Stomach (tissue), 8 donors: ENCODE measurements at regions not wholly inside any gene's neighbourhood (a gene's known extent, or its start where the extent isn't known, plus 50 kb on each side); places are given as distances from the start of the nearest gene placed in this dataset.

Experiments
- DNase-seq, 2 donors: peaks; one replicate each; pipeline versions ENCODE4 v3.0.0 to v3.0.0-alpha.2; 2013 to 2019
- H3K27ac ChIP-seq, 5 donors: fragments of 200-600 bp in 4 of 5; sonication (generic) in 4 of 5; one replicate each; pipeline ENCODE4 v1.5.1; 2013 to 2019; ENCODE audit warnings: mild to moderate bottlenecking in 1 of 5, moderate library complexity in 1 of 5
- H3K27me3 ChIP-seq, 3 donors: fragments of 200-600 bp; sonication (generic); one replicate each; pipeline ENCODE4 v1.5.1; 2017 to 2019; ENCODE audit warnings: mixed run types in 1 of 3
- H3K36me3 ChIP-seq, 4 donors: fragments of 200-600 bp; sonication (generic); 1 replicate in 3 of 4; 2 replicates in 1 of 4; pipeline ENCODE4 v1.5.1; 2016 to 2019
- H3K4me1 ChIP-seq, 4 donors: fragments of 200-600 bp; sonication (generic); one replicate each; pipeline ENCODE4 v1.5.1; 2016 to 2019
- H3K4me3 ChIP-seq, 4 donors: fragments of 200-600 bp; sonication (generic) in 3 of 4; one replicate each; pipeline ENCODE4 v1.5.1; 2016 to 2019; ENCODE audit warnings: mild to moderate bottlenecking in 1 of 4
- H3K9me3 ChIP-seq, 4 donors: fragments of 200-600 bp; sonication (generic); one replicate each; pipeline ENCODE4 v1.5.1; 2016 to 2019
- CTCF ChIP-seq, 7 experiments: fragments of 450-650 bp in 4 of 7; fragments of 200-600 bp in 3 of 7; sonication (generic) in 3 of 7; IDR thresholded peaks; one replicate each; pipeline ENCODE4 v1.5.1; 2016 to 2019; ENCODE audit warnings: antibody characterized with exemption in 7 of 7, control low read depth in 2 of 7, mild to moderate bottlenecking in 1 of 7
- EP300 ChIP-seq: sonication (generic); formaldehyde crosslinking; IDR thresholded peaks from one replicate; pipeline ENCODE4 v1.6.1; 2017; ENCODE audit warnings: antibody characterized with exemption
- POLR2A ChIP-seq, 4 donors: fragments of 450-650 bp; IDR thresholded peaks; one replicate each; pipeline ENCODE4 v1.6.1; 2016; ENCODE audit warnings: antibody characterized with exemption in 4 of 4, control low read depth in 2 of 4, mild to moderate bottlenecking in 1 of 4, moderate library complexity in 1 of 4
- POLR2AphosphoS5 ChIP-seq, 3 donors: sonication (generic); formaldehyde crosslinking; IDR thresholded peaks; one replicate each; pipeline ENCODE4 v1.6.1; 2016; ENCODE audit warnings: antibody characterized with exemption in 3 of 3
- WGBS, 5 donors: extraction: QIAGEN DNeasy Blood & Tissue Kit in 3 of 5; methylation state at CpG; one replicate each; pipeline versions ENCODE4 v1.1.5 to v1.1.7; 2013 to 2018; 5-methylcytosine and 5-hydroxymethylcytosine counted together
- intact Hi-C: fragments of 100-400 bp; cut with DNase I; formaldehyde crosslinking; loops from one replicate; pipeline ENCODE4 v1.15.1; 2023; ENCODE audit warnings: low total_unique reads
- donor health status: healthy with polysubstance abuse.
- donor health status: Bipolar disorder and iron deficiency.
- donor health status: healthy.

GRCh38 chr10:130440494-130440893 is 304.3 kb downstream of the GLRX3 start:
- H3K36me3 ChIP-seq = no peaks in the 10 kb centered on the region
- intact Hi-C loops = no loop called here
- H3K9me3 ChIP-seq = peaks cover 0 to 15% (median 6%) of the 10 kb centered on the region in 4 donors
- H3K4me3 ChIP-seq = no peak overlapping the region
- no peaks in the 10 kb centered on the region for H3K4me1 ChIP-seq
- H3K27me3 ChIP-seq = peaks cover 0 to 11% (median 0%) of the 10 kb centered on the region in 3 donors
- DNase-seq = no peak
- no peak for TF ChIP-seq CTCF (IDR thresholded peaks at IDR 0.05)
- no peak for TF ChIP-seq POLR2A (IDR thresholded peaks at IDR 0.05)
- TF ChIP-seq EP300 = no peak
- no peak overlapping the region for H3K27ac ChIP-seq
- WGBS, 5 donors = 86 to 92% (median 89%) methylated on average over 5 of the region's 5 CpGs

GRCh38 chr10:130440971-130441370 is 304.8 kb downstream of the GLRX3 start:
- 78 to 83% (median 82%) methylated on average over 14 of the region's 14 CpGs for WGBS, 5 donors
- H3K4me3 ChIP-seq = no peak overlapping the region
- no peaks in the 10 kb centered on the region for H3K36me3 ChIP-seq
- intact Hi-C loops = no loop called here
- peaks cover 0 to 15% (median 6%) of the 10 kb centered on the region in 4 donors for H3K9me3 ChIP-seq
- no peak for DNase-seq
- no peak overlapping the region for H3K27ac ChIP-seq
- no peaks in the 10 kb centered on the region for H3K4me1 ChIP-seq
- H3K27me3 ChIP-seq = peaks cover 0 to 11% (median 0%) of the 10 kb centered on the region in 3 donors
- no peak for TF ChIP-seq EP300

- 54 to 74% (median 71%) methylated on average over 7 of the region's 7 CpGs for WGBS, 5 donors
- peaks cover 0 to 11% (median 0%) of the 10 kb centered on the region in 3 donors for H3K27me3 ChIP-seq
- peaks cover 0 to 15% (median 6%) of the 10 kb centered on the region in 4 donors for H3K9me3 ChIP-seq
- no peak overlapping the region for H3K4me3 ChIP-seq
- no peak for DNase-seq
- intact Hi-C loops = no loop called here
- H3K4me1 ChIP-seq = no peaks in the 10 kb centered on the region
- no peak for TF ChIP-seq POLR2AphosphoS5 (IDR thresholded peaks at IDR 0.05)
- TF ChIP-seq CTCF (IDR thresholded peaks at IDR 0.05) = no peak
- no peak for TF ChIP-seq POLR2A (IDR thresholded peaks at IDR 0.05)
- no peak for TF ChIP-seq EP300
- H3K36me3 ChIP-seq = no peaks in the 10 kb centered on the region
- no peak overlapping the region for H3K27ac ChIP-seq
Observed at GRCh38 chr10:130443066-130443465, 306.9 kb downstream of the GLRX3 start.

- TF ChIP-seq POLR2AphosphoS5 (IDR thresholded peaks at IDR 0.05) (no peak), CTCF (IDR thresholded peaks at IDR 0.05) (no peak), EP300 (no peak), POLR2A (IDR thresholded peaks at IDR 0.05) (no peak)
- intact Hi-C loops = no loop called here
- Histone ChIP-seq H3K4me1 (no peaks in the 10 kb centered on the region), H3K27ac (no peak overlapping the region), H3K9me3 (peaks cover 0 to 3% (median 0%) of the 10 kb centered on the region in 4 donors), H3K4me3 (no peak overlapping the region), H3K27me3 (peaks cover 0 to 43% (median 0%) of the 10 kb centered on the region in 3 donors), H3K36me3 (no peaks in the 10 kb centered on the region)
- WGBS, 5 donors = 84 to 90% (median 88%) methylated on average over 19 to 21 of the region's 21 CpGs
- DNase-seq = no peak
Observed at GRCh38 chr10:130453036-130453720, 317.0 kb downstream of the GLRX3 start.
